GM23338 (cell line): ENCODE measurements at regions not wholly inside any gene's neighbourhood (a gene's known extent, or its start where the extent isn't known, plus 50 kb on each side); places are given as distances from the start of the nearest gene placed in this dataset.

Experiments
- ATAC-seq: fragments of 200-7000 bp; cut with Tn5 transposase; 3 replicates; pipeline ENCODE4 v1.9.1; 2020
- DNase-seq: peaks from one replicate; pipeline ENCODE4 v3.0.0-alpha.2; 2015; ENCODE audit warnings: low spot score
- H2AFZ ChIP-seq: fragments of 200-600 bp; sonication (generic); 2 replicates; pipeline ENCODE4 v1.8.0; 2016; ENCODE audit warnings: antibody characterized with exemption, mild to moderate bottlenecking, moderate library complexity
- H3F3A ChIP-seq: fragments of 200-600 bp; sonication (generic); replicated peaks from 2 replicates; pipeline ENCODE4 v1.8.0; 2017; ENCODE audit warnings: antibody characterized with exemption, mixed run types, low read depth
- H3K27ac ChIP-seq: fragments of 200-600 bp; sonication (generic); 2 replicates; pipeline ENCODE4 v1.6.1; 2016; ENCODE audit warnings: low read depth
- H3K27me3 ChIP-seq: fragments of 200-600 bp; sonication (generic); 2 replicates; pipeline ENCODE4 v1.8.0; 2016; ENCODE audit warnings: mild to moderate bottlenecking, mixed run types, moderate library complexity; ENCODE audit not compliant: insufficient read depth
- H3K36me3 ChIP-seq: fragments of 200-600 bp; sonication (generic); 2 replicates; pipeline ENCODE4 v1.8.0; 2016; ENCODE audit warnings: mild to moderate bottlenecking; ENCODE audit not compliant: insufficient read depth
- H3K4me1 ChIP-seq: fragments of 200-600 bp; sonication (generic); 2 replicates; pipeline ENCODE4 v1.8.0; 2016; ENCODE audit warnings: mild to moderate bottlenecking, moderate library complexity; ENCODE audit not compliant: insufficient read depth
- H3K4me2 ChIP-seq: fragments of 200-600 bp; sonication (generic); 2 replicates; pipeline ENCODE4 v1.7.1; 2017; ENCODE audit warnings: mixed run types
- H3K4me3 ChIP-seq: fragments of 200-600 bp; sonication (generic); 2 replicates; pipeline ENCODE4 v1.6.1; 2016; ENCODE audit warnings: mixed run types
- H3K79me2 ChIP-seq: fragments of 200-600 bp; sonication (generic); replicated peaks from 2 replicates; pipeline ENCODE4 v1.8.0; 2017; ENCODE audit warnings: mild to moderate bottlenecking; ENCODE audit not compliant: insufficient read depth
- H3K9me2 ChIP-seq: fragments of 200-600 bp; sonication (generic); 2 replicates; pipeline ENCODE4 v1.8.0; 2017; ENCODE audit not compliant: insufficient read depth
- H4K20me1 ChIP-seq: fragments of 200-600 bp; sonication (generic); replicated peaks from 2 replicates; pipeline ENCODE4 v1.8.0; 2017; ENCODE audit warnings: mild to moderate bottlenecking; ENCODE audit not compliant: insufficient read depth
- H3K27ac Mint-ChIP-seq: 2 replicates; pipeline ENCODE4 v1.8.0; 2020; ENCODE audit warnings: inconsistent platforms, mild to moderate bottlenecking, moderate library complexity, mixed read lengths
- H3K27me3 Mint-ChIP-seq: 3 replicates; pipeline ENCODE4 v1.8.0; 2022; ENCODE audit warnings: low read depth, mild to moderate bottlenecking, moderate library complexity, mixed read lengths, inconsistent platforms; ENCODE audit not compliant: insufficient read depth, poor library complexity
- H3K36me3 Mint-ChIP-seq: 3 replicates; pipeline ENCODE4 v1.8.0; 2021; ENCODE audit warnings: low read depth, mild to moderate bottlenecking, inconsistent platforms, moderate library complexity, mixed read lengths
- H3K4me1 Mint-ChIP-seq: 3 replicates; pipeline ENCODE4 v1.8.0; 2020; ENCODE audit warnings: mild to moderate bottlenecking, inconsistent platforms, mixed read lengths
- H3K4me3 Mint-ChIP-seq: 3 replicates; pipeline ENCODE4 v1.8.0; 2021; ENCODE audit warnings: moderate library complexity, mild to moderate bottlenecking, inconsistent platforms, mixed read lengths
- H3K9me3 Mint-ChIP-seq: 3 replicates; pipeline ENCODE4 v1.8.0; 2020; ENCODE audit warnings: moderate library complexity, mild to moderate bottlenecking, inconsistent platforms, mixed read lengths
- CREB1 ChIP-seq: fragments of 250-450 bp; sonication (Bioruptor Pico); IDR thresholded peaks from 2 replicates; pipeline ENCODE4 v1.5.0; 2020; ENCODE audit warnings: low read depth, mild to moderate bottlenecking, moderate library complexity
- ETS1 ChIP-seq: IDR thresholded peaks from 2 replicates; pipeline ENCODE4 v1.6.1; 2016; ENCODE audit warnings: antibody characterized with exemption
- EZH2 ChIP-seq: fragments of 200-600 bp; sonication (generic); IDR thresholded peaks from one replicate; pipeline ENCODE4 v1.8.0; 2017; ENCODE audit warnings: antibody characterized with exemption, mild to moderate bottlenecking, low read depth; ENCODE audit not compliant: unreplicated experiment
- EZH2phosphoT487 ChIP-seq: fragments of 200-600 bp; sonication (generic); IDR thresholded peaks from one replicate; pipeline ENCODE4 v1.8.1; 2018; ENCODE audit warnings: antibody characterized with exemption; ENCODE audit not compliant: unreplicated experiment
- JUNB ChIP-seq: IDR thresholded peaks from one replicate; pipeline ENCODE4 v1.6.1; 2016; ENCODE audit warnings: antibody characterized with exemption; ENCODE audit not compliant: unreplicated experiment
- NANOG ChIP-seq: IDR thresholded peaks from 2 replicates; pipeline ENCODE4 v1.6.1; 2016; ENCODE audit warnings: antibody characterized with exemption, borderline replicate concordance
- POLR2AphosphoS5 ChIP-seq: IDR thresholded peaks from 2 replicates; pipeline ENCODE4 v1.6.1; 2016; ENCODE audit warnings: antibody characterized with exemption, low read depth
- STAT1 ChIP-seq: IDR thresholded peaks from one replicate; pipeline ENCODE4 v1.6.1; 2016; ENCODE audit warnings: antibody characterized with exemption; ENCODE audit not compliant: unreplicated experiment
- ZNF114 ChIP-seq: fragments of 250-450 bp; sonication (Bioruptor Pico); IDR thresholded peaks from 2 replicates; pipeline ENCODE4 v1.5.0; 2020; ENCODE audit warnings: mild to moderate bottlenecking, moderate library complexity
- ZNF331 ChIP-seq: fragments of 250-450 bp; sonication (Bioruptor Pico); IDR thresholded peaks from 2 replicates; pipeline ENCODE4 v1.5.0; 2020; ENCODE audit warnings: low read depth, mild to moderate bottlenecking, moderate library complexity
- ZNF462 ChIP-seq: fragments of 250-450 bp; sonication (Bioruptor Pico); IDR thresholded peaks from 2 replicates; pipeline ENCODE4 v1.5.0; 2020; ENCODE audit warnings: mild to moderate bottlenecking, moderate library complexity
- TF ChIP-seq, protein P1 (sequence below): IDR thresholded peaks from one replicate; pipeline ENCODE4 v1.6.1; 2018; ENCODE audit warnings: antibody characterized with exemption; ENCODE audit not compliant: unreplicated experiment
- TF ChIP-seq, protein P2 (sequence below), 2 experiments: fragments of 200-600 bp in 1 of 2; sonication (generic) in 1 of 2; conservative IDR thresholded peaks; 2 replicates each; pipeline versions ENCODE4 v1.5.1 to v1.6.1; 2016 to 2017; ENCODE audit warnings: antibody characterized with exemption in 2 of 2, low read depth in 2 of 2, mild to moderate bottlenecking in 2 of 2, moderate library complexity in 1 of 2

DNA sequence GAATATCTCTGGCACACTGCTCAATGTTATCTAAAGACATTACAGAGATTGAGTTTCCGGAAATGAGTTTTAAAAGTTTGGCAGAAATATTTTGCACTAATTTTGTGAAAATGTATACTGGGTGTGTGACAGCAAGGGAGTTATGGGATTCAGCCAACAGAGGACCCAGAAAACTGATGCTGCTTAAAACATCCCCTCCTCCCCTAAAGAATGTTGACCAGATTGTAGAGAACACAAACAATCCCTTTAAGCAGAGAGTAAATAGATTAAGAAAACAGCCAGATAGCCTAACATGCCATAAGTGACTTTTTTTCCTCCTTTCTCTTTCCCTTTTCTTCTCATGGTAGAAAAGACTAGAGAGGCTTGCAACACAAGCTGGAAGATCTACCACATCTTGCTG lies 928.0 kb upstream of the ALCAM start:
- Histone ChIP-seq H3K27ac (peak overlapping the region; percentile 95), H3F3A (no peaks in the 10 kb centered on the region), H3K4me2 (peak overlapping the region; percentile 19), H3K36me3 (no peaks in the 10 kb centered on the region), H3K4me3 (peak overlapping the region; percentile 2; the same call in 1 of the 2 replicates), H3K79me2 (no peaks in the 10 kb centered on the region), H3K4me1 (peaks cover 25% of the 10 kb centered on the region), H3K9me2 (no peaks in the 10 kb centered on the region), H2AFZ (no peak overlapping the region), H3K27me3 (no peaks in the 10 kb centered on the region), H4K20me1 (no peaks in the 10 kb centered on the region)
- peaks cover 6% of the 10 kb centered on the region for H3K36me3 Mint-ChIP-seq
- H3K27me3 Mint-ChIP-seq = no peaks in the 10 kb centered on the region
- H3K9me3 Mint-ChIP-seq = peaks cover 8% of the 10 kb centered on the region; the same call in 2 of the 3 replicates
- no peak overlapping the region for H3K4me3 Mint-ChIP-seq
- peaks cover 32% of the 10 kb centered on the region for H3K4me1 Mint-ChIP-seq
- TF ChIP-seq CREB1 (CRISPR knock-in tag) (no peak), NANOG (no peak), POLR2AphosphoS5 (no peak), STAT1 (no peak), EZH2 (no peak), ZNF114 (CRISPR knock-in tag) (no peak), ZNF331 (no peak), ETS1 (no peak), EZH2phosphoT487 (no peak), ZNF462 (CRISPR knock-in tag) (no peak), JUNB (no peak)
- TF ChIP-seq, protein P1, sequence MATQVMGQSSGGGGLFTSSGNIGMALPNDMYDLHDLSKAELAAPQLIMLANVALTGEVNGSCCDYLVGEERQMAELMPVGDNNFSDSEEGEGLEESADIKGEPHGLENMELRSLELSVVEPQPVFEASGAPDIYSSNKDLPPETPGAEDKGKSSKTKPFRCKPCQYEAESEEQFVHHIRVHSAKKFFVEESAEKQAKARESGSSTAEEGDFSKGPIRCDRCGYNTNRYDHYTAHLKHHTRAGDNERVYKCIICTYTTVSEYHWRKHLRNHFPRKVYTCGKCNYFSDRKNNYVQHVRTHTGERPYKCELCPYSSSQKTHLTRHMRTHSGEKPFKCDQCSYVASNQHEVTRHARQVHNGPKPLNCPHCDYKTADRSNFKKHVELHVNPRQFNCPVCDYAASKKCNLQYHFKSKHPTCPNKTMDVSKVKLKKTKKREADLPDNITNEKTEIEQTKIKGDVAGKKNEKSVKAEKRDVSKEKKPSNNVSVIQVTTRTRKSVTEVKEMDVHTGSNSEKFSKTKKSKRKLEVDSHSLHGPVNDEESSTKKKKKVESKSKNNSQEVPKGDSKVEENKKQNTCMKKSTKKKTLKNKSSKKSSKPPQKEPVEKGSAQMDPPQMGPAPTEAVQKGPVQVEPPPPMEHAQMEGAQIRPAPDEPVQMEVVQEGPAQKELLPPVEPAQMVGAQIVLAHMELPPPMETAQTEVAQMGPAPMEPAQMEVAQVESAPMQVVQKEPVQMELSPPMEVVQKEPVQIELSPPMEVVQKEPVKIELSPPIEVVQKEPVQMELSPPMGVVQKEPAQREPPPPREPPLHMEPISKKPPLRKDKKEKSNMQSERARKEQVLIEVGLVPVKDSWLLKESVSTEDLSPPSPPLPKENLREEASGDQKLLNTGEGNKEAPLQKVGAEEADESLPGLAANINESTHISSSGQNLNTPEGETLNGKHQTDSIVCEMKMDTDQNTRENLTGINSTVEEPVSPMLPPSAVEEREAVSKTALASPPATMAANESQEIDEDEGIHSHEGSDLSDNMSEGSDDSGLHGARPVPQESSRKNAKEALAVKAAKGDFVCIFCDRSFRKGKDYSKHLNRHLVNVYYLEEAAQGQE = no peak
- TF ChIP-seq, protein P2, sequence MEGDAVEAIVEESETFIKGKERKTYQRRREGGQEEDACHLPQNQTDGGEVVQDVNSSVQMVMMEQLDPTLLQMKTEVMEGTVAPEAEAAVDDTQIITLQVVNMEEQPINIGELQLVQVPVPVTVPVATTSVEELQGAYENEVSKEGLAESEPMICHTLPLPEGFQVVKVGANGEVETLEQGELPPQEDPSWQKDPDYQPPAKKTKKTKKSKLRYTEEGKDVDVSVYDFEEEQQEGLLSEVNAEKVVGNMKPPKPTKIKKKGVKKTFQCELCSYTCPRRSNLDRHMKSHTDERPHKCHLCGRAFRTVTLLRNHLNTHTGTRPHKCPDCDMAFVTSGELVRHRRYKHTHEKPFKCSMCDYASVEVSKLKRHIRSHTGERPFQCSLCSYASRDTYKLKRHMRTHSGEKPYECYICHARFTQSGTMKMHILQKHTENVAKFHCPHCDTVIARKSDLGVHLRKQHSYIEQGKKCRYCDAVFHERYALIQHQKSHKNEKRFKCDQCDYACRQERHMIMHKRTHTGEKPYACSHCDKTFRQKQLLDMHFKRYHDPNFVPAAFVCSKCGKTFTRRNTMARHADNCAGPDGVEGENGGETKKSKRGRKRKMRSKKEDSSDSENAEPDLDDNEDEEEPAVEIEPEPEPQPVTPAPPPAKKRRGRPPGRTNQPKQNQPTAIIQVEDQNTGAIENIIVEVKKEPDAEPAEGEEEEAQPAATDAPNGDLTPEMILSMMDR (conservative IDR thresholded peaks at IDR 0.05; ENCODE audit: low read depth in 2 of 2) = no peak
- ATAC-seq = no peak; the same call in 2 of the 3 replicates
- peak; percentile 15 for DNase-seq
- H3K27ac Mint-ChIP-seq = peak overlapping the region; percentile 45
